Nephron (organoid): ENCODE measurements at regions not wholly inside any gene's neighbourhood (a gene's known extent, or its start where the extent isn't known, plus 50 kb on each side); places are given as distances from the start of the nearest gene placed in this dataset.

ENCODE experiments used
- H3K27ac Mint-ChIP-seq, 3 experiments: 2 replicates each; pipeline ENCODE4 v1.8.0; 2020; ENCODE audit warnings: mixed read lengths in 3 of 3, mild to moderate bottlenecking in 2 of 3, moderate library complexity in 1 of 3
- H3K27me3 Mint-ChIP-seq: 2 replicates; pipeline ENCODE4 v1.8.0; 2021; ENCODE audit warnings: low read depth, mild to moderate bottlenecking, moderate library complexity, mixed read lengths
- H3K36me3 Mint-ChIP-seq: 2 replicates; pipeline ENCODE4 v1.8.0; 2020; ENCODE audit warnings: low read depth, mixed read lengths
- H3K4me1 Mint-ChIP-seq: 2 replicates; pipeline ENCODE4 v1.8.0; 2020; ENCODE audit warnings: mixed read lengths
- H3K4me3 Mint-ChIP-seq, 3 experiments: 2 replicates each; pipeline ENCODE4 v1.8.0; 2020; ENCODE audit warnings: mild to moderate bottlenecking in 3 of 3, mixed read lengths in 3 of 3, moderate library complexity in 2 of 3
- H3K9me3 Mint-ChIP-seq: 2 replicates; pipeline ENCODE4 v1.8.0; 2020; ENCODE audit warnings: mixed read lengths
- CTCF ChIP-seq, 3 experiments: fragments of 200-600 bp; sonication (generic); IDR thresholded peaks; one replicate each; pipeline ENCODE4 v1.5.0; 2021; ENCODE audit warnings: antibody characterized with exemption in 3 of 3; ENCODE audit not compliant: unreplicated experiment in 3 of 3

GRCh38 chr20:60427516-60427915, 469.3 kb downstream of the CDH26 start:
- Mint-ChIP-seq H3K27ac (no peak overlapping the region), H3K36me3 (no peaks in the 10 kb centered on the region), H3K4me1 (no peaks in the 10 kb centered on the region), H3K4me3 (no peak overlapping the region), H3K27me3 (peaks cover 15% of the 10 kb centered on the region), H3K9me3 (no peaks in the 10 kb centered on the region)
- TF ChIP-seq CTCF (IDR thresholded peaks at IDR 0.05; ENCODE audit: unreplicated experiment in 3 of 3): no peak

GRCh38 chr20:60428651-60429050, 470.4 kb downstream of the CDH26 start:
- Mint-ChIP-seq H3K27me3 (peaks cover 17% of the 10 kb centered on the region), H3K36me3 (no peaks in the 10 kb centered on the region), H3K4me3 (no peak overlapping the region), H3K27ac (no peak overlapping the region), H3K9me3 (no peaks in the 10 kb centered on the region), H3K4me1 (no peaks in the 10 kb centered on the region)
- TF ChIP-seq CTCF (IDR thresholded peaks at IDR 0.05; ENCODE audit: unreplicated experiment in 3 of 3): no peak

GRCh38 chr20:60430516-60431001, 472.3 kb downstream of the CDH26 start:
- Mint-ChIP-seq H3K27ac (no peak overlapping the region), H3K36me3 (no peaks in the 10 kb centered on the region), H3K4me1 (no peaks in the 10 kb centered on the region), H3K27me3 (peaks cover 22% of the 10 kb centered on the region), H3K4me3 (no peak overlapping the region), H3K9me3 (no peaks in the 10 kb centered on the region)
- TF ChIP-seq CTCF (IDR thresholded peaks at IDR 0.05; ENCODE audit: unreplicated experiment in 3 of 3): no peak

GRCh38 chr20:60431349-60431748, 473.1 kb downstream of the CDH26 start:
- peaks cover 20% of the 10 kb centered on the region for H3K27me3 Mint-ChIP-seq
- no peaks in the 10 kb centered on the region for H3K36me3 Mint-ChIP-seq
- H3K4me3 Mint-ChIP-seq: no peak overlapping the region
- no peaks in the 10 kb centered on the region for H3K9me3 Mint-ChIP-seq
- no peak for TF ChIP-seq CTCF (IDR thresholded peaks at IDR 0.05; ENCODE audit: unreplicated experiment in 3 of 3)
- H3K27ac Mint-ChIP-seq: no peak overlapping the region
- H3K4me1 Mint-ChIP-seq: no peaks in the 10 kb centered on the region

- H3K4me3 Mint-ChIP-seq: no peak overlapping the region
- no peaks in the 10 kb centered on the region for H3K4me1 Mint-ChIP-seq
- H3K36me3 Mint-ChIP-seq: no peaks in the 10 kb centered on the region
- peaks cover 7% of the 10 kb centered on the region for H3K9me3 Mint-ChIP-seq
- TF ChIP-seq CTCF (IDR thresholded peaks at IDR 0.05; ENCODE audit: unreplicated experiment in 3 of 3): no peak
- H3K27ac Mint-ChIP-seq: no peak overlapping the region
- peaks cover 7% of the 10 kb centered on the region for H3K27me3 Mint-ChIP-seq
These were observed 479.2 kb downstream of the CDH26 start for GRCh38 chr20:60437418-60437817.

- Mint-ChIP-seq H3K4me1 (no peaks in the 10 kb centered on the region), H3K4me3 (no peak overlapping the region), H3K27me3 (peaks cover 12% of the 10 kb centered on the region), H3K27ac (no peak overlapping the region), H3K36me3 (no peaks in the 10 kb centered on the region), H3K9me3 (no peaks in the 10 kb centered on the region)
- TF ChIP-seq CTCF (IDR thresholded peaks at IDR 0.05; ENCODE audit: unreplicated experiment in 3 of 3): no peak
These were observed 488.3 kb downstream of the CDH26 start for GRCh38 chr20:60446267-60447111.
